GM20000 (cell line): ENCODE measurements at regions not wholly inside any gene's neighbourhood (a gene's known extent, or its start where the extent isn't known, plus 50 kb on each side); places are given as distances from the start of the nearest gene placed in this dataset.

Experiments used
- DNase-seq: peaks from one replicate; pipeline ENCODE4 v3.0.0; 2012; ENCODE audit warnings: low spot score
- TF ChIP-seq, protein P1 (sequence below): IDR thresholded peaks from 2 replicates; pipeline ENCODE4 v1.5.1; 2012; ENCODE audit warnings: mild to moderate bottlenecking, control low read depth; ENCODE audit errors: extremely low read depth, missing control alignments

DNA sequence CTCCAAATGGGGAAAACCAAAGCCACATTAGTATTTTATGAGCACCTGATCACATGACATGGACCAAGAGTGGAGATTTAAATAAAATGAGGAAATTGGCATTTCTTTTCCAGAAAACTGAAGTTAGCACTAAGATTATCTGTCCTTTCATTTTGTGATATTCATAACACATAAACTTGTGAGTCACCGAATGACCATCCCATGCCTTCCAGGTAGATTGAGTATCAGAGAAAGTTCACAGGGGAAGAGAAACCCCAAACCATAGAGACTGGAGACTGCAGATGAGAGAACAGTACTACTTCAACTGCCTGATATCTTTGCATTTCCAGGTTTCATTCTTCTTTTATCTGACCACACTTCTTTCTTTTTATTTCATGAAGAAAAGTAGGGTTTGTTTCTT is 176.3 kb upstream of the LRP1B start:
- TF ChIP-seq, protein P1, sequence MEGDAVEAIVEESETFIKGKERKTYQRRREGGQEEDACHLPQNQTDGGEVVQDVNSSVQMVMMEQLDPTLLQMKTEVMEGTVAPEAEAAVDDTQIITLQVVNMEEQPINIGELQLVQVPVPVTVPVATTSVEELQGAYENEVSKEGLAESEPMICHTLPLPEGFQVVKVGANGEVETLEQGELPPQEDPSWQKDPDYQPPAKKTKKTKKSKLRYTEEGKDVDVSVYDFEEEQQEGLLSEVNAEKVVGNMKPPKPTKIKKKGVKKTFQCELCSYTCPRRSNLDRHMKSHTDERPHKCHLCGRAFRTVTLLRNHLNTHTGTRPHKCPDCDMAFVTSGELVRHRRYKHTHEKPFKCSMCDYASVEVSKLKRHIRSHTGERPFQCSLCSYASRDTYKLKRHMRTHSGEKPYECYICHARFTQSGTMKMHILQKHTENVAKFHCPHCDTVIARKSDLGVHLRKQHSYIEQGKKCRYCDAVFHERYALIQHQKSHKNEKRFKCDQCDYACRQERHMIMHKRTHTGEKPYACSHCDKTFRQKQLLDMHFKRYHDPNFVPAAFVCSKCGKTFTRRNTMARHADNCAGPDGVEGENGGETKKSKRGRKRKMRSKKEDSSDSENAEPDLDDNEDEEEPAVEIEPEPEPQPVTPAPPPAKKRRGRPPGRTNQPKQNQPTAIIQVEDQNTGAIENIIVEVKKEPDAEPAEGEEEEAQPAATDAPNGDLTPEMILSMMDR, result no peak
- DNase-seq, result no peak

DNA sequence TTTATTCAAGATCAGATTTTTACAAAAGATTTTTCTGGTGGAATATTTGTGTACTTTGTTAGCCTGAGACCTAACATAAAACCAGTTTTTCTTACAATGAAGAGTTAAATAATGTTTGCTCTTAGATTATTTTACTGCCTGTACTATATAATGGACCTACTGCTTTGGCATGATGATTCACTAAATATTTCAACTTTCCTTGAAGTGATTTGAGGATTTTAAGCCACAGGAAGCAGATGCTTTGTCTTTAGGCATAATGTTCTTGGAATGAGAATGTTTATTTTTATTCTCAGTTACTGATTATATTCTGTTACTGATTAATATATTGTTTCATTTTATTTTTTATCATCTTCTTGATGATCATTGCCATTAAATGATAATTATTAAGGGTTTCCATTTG is 175.3 kb upstream of the LRP1B start:
- TF ChIP-seq, protein P1, result no peak
- no peak for DNase-seq

DNA sequence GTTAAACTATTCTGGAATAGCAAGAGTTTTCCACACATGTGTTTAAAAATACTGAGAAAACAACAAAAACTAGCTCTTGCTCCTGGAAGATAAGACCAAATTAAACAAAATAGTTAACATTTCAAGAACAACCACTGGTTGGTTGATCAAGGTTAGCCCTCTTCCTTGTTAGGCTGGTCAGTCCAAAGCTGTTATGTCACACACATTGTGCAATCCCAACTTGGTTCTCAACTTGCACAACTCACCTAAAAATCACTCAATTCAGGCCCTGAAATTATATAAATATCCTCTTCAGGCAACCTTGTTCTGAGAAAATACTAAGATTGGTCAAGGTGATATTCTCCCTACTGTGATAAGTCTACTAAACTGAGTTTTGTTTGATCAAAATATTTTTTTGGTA is 169.7 kb upstream of the LRP1B start:
- DNase-seq, result no peak
- TF ChIP-seq, protein P1, result no peak

DNA sequence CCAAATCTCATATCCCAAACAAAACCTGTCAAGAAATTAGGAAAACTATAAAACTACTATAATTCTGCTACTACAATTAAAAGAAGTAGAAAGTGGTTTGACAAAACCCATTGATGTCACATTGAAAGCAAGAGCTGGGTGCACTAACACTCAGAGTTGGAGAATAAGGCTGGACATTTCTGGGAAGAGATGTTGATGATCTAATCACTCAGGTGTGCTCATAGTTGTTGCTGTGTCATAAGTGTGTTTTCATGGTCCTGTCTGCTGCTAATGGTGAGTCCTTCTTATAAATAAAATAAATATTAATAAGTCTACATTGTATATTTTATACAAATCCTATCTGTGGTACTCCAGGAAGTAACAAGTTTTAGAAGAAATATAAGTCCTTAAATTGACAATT is 168.2 kb upstream of the LRP1B start:
- TF ChIP-seq, protein P1, result no peak

DNA sequence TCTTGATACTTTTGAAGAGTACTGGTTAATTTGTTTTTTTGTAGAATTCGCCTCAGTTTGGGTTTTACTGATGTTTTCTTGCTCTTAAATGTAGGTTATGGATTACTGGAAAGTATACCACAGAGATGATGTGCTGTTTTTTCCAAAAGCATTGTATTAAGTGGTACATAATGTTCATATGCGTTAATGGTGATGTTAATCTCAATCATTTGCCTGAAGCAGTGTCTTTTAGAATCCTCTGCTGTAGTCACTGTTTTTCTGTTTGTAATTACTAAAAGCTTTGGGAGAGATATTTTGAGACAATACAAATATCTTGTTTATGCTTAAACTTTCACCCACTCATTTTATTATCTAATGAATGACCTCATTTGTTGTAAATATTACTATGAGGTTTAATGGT is 163.4 kb upstream of the LRP1B start:
- TF ChIP-seq, protein P1, result no peak
- DNase-seq, result no peak

More for the DNA sequence above, 168.2 kb upstream of the LRP1B start:
- no peak for DNase-seq

DNA sequence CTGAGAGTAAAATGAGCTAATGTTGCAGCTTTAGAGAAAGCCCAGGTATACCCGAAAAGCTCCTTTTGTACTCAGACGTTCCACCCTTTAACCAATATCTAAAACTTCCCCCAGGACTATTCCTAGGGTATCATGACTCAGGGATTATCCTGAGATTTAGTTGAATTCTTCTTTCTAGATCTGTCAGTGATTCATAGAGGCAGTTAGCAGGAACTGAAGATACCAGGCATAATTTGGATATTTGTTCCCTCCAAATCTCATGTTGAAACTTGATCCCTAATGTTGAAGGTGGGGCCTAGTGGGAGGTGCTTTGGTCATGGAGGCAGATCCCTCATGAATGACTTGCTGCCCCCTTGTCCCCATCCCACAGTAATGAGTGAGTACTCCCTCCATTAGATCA is 161.2 kb upstream of the LRP1B start:
- TF ChIP-seq, protein P1, result no peak
- no peak for DNase-seq

DNA sequence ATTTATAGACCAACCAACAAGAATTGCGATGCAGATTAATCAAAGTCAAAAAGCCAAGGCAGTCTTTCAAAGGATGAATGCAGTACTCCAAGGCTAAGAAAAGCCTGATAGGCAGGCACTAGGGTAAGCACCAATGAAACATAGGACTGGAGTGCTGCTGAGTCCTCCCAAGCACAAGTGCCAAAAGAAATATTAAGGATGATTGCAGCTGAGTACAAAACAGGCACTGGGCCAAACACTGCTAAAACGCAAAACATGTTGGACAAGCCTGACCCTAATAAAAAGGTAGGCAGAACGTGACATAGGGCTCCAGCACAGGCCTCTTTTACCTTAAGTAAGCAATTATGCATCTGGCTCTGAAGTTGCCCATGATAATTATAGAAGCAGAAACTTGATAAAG is 160.1 kb upstream of the LRP1B start:
- DNase-seq, result no peak
- TF ChIP-seq, protein P1, result no peak
